Upper lobe of left lung (tissue), 4 donors: ENCODE measurements at regions not wholly inside any gene's neighbourhood (a gene's known extent, or its start where the extent isn't known, plus 50 kb on each side); places are given as distances from the start of the nearest gene placed in this dataset.

Experiments used
- EP300 ChIP-seq, 4 donors: sonication (generic); formaldehyde crosslinking; IDR thresholded peaks; one replicate each; pipeline ENCODE4 v1.5.1; 2017; ENCODE audit warnings: antibody characterized with exemption in 4 of 4, control low read depth in 2 of 4
- POLR2A ChIP-seq, 4 donors: fragments of 450-650 bp; IDR thresholded peaks; one replicate each; pipeline ENCODE4 v1.5.1; 2016 to 2017; ENCODE audit warnings: antibody characterized with exemption in 4 of 4, mild to moderate bottlenecking in 2 of 4
- POLR2AphosphoS5 ChIP-seq, 2 donors: sonication (generic); formaldehyde crosslinking; IDR thresholded peaks; one replicate each; pipeline ENCODE4 v1.5.1; 2017; ENCODE audit warnings: antibody characterized with exemption in 2 of 2
- TF ChIP-seq, protein P1 (sequence below), 6 experiments: fragments of 450-650 bp in 4 of 6; fragments of 200-600 bp in 2 of 6; sonication (generic) in 2 of 6; IDR thresholded peaks; one replicate each; pipeline ENCODE4 v1.5.1; 2016 to 2019; ENCODE audit warnings: antibody characterized with exemption in 6 of 6

DNA sequence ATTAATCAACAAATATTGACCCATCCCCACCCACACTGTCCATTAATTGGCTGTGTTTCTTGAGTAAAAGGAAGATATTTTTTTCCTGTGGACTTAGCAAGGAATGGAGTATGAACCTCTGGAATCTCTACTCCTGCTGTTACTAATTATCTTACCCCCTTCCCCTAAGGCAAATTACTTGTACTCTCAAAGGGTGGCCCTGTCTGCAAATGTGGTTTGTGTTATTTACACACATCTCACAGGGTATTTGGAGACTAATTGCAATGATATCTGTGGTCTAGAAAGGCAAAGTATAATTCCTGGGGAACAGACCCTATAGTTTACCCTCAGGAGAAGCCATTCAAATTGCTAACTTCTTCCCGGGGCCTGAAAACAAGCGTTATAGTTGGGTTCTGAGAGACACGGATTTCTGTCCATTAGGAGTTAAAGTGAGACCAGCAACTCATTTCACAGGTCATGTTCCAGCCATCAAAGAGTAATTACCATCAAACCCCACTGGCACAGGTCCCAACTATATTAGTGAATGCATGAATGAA is 133.0 kb upstream of the RASGEF1B start:
- TF ChIP-seq EP300 (IDR thresholded peaks at IDR 0.05), result no peak
- TF ChIP-seq, protein P1, sequence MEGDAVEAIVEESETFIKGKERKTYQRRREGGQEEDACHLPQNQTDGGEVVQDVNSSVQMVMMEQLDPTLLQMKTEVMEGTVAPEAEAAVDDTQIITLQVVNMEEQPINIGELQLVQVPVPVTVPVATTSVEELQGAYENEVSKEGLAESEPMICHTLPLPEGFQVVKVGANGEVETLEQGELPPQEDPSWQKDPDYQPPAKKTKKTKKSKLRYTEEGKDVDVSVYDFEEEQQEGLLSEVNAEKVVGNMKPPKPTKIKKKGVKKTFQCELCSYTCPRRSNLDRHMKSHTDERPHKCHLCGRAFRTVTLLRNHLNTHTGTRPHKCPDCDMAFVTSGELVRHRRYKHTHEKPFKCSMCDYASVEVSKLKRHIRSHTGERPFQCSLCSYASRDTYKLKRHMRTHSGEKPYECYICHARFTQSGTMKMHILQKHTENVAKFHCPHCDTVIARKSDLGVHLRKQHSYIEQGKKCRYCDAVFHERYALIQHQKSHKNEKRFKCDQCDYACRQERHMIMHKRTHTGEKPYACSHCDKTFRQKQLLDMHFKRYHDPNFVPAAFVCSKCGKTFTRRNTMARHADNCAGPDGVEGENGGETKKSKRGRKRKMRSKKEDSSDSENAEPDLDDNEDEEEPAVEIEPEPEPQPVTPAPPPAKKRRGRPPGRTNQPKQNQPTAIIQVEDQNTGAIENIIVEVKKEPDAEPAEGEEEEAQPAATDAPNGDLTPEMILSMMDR (IDR thresholded peaks at IDR 0.05), result no peak
- no peak for TF ChIP-seq POLR2A (IDR thresholded peaks at IDR 0.05)
- no peak for TF ChIP-seq POLR2AphosphoS5 (IDR thresholded peaks at IDR 0.05)
